ENCODE measurements at regions not wholly inside any gene's neighbourhood (a gene's known extent, or its start where the extent isn't known, plus 50 kb on each side); places are given as distances from the start of the nearest gene placed in this dataset.

- H3K9me3 ChIP-seq (ENCODE audit: control insufficient read depth, low read depth, low read length) = peaks cover 3% of the 10 kb centered on the region
- no peak overlapping the region for H3K4me3 ChIP-seq (ENCODE audit: control insufficient read depth in 2 of 3, extremely low read depth in 1 of 3, insufficient read depth in 2 of 3, low read depth in 1 of 3, low read length in 3 of 3)
- no peaks in the 10 kb centered on the region for H3K9me1 ChIP-seq (ENCODE audit: control insufficient read depth, extremely low read depth, insufficient read depth, low read length)
- no peaks in the 10 kb centered on the region for H3K36me3 ChIP-seq (ENCODE audit: control insufficient read depth in 2 of 2, extremely low read depth in 1 of 2, insufficient read depth in 2 of 2, low read length in 2 of 2)
- no peak overlapping the region for H2AFZ ChIP-seq (ENCODE audit: control insufficient read depth, low read length)
- DNase-seq (ENCODE audit: low read depth, low spot score) = no peak
- no peak overlapping the region for H3K9ac ChIP-seq (ENCODE audit: control insufficient read depth, extremely low read depth, insufficient read depth, low read length)
- H3K27me3 ChIP-seq (ENCODE audit: control insufficient read depth, extremely low read depth, insufficient read depth, low read length) = no peaks in the 10 kb centered on the region
- H3K27ac ChIP-seq (ENCODE audit: control insufficient read depth, insufficient read depth, low read length) = no peak overlapping the region
- dilution Hi-C loops (cut with MboI; ENCODE audit: extremely low pct_ligation_motif_present, low sequenced_read_pairs) = no loop called here
- H4K20me1 ChIP-seq (ENCODE audit: control insufficient read depth, extremely low read depth, insufficient read depth, low read length) = no peaks in the 10 kb centered on the region
- H3K79me2 ChIP-seq (ENCODE audit: control insufficient read depth, insufficient read depth, low read length) = no peaks in the 10 kb centered on the region
- FAIRE-seq = no peak
- no peak overlapping the region for H3K4me2 ChIP-seq (ENCODE audit: control insufficient read depth, extremely low read depth, insufficient read depth, low read depth, low read length)
- TF ChIP-seq EZH2 (IDR thresholded peaks at IDR 0.05; ENCODE audit: low read length) = no peak
- TF ChIP-seq CTCF (optimal IDR thresholded peaks at IDR 0.05 in 1 of 3, IDR thresholded peaks at IDR 0.05 in 1 of 3, conservative IDR thresholded peaks at IDR 0.05 in 1 of 3; ENCODE audit: extremely low read depth in 1 of 3, insufficient read depth in 2 of 3, low read length in 3 of 3) = no peak
- peaks cover 4% of the 10 kb centered on the region for H3K4me1 ChIP-seq (ENCODE audit: control insufficient read depth, extremely low read depth, insufficient read depth, low read length)
These were observed 551.1 kb downstream of the MN1 start for GRCh38 chr22:27250418-27250817.

GRCh38 chr22:27250886-27251285, 550.7 kb downstream of the MN1 start:
- TF ChIP-seq CTCF (optimal IDR thresholded peaks at IDR 0.05 in 1 of 3, IDR thresholded peaks at IDR 0.05 in 1 of 3, conservative IDR thresholded peaks at IDR 0.05 in 1 of 3; ENCODE audit: extremely low read depth in 1 of 3, insufficient read depth in 2 of 3, low read length in 3 of 3) (no peak), EZH2 (IDR thresholded peaks at IDR 0.05; ENCODE audit: low read length) (no peak)
- Histone ChIP-seq H3K4me1 (ENCODE audit: control insufficient read depth, extremely low read depth, insufficient read depth, low read length) (peaks cover 4% of the 10 kb centered on the region), H3K27me3 (ENCODE audit: control insufficient read depth, extremely low read depth, insufficient read depth, low read length) (no peaks in the 10 kb centered on the region), H3K27ac (ENCODE audit: control insufficient read depth, insufficient read depth, low read length) (no peak overlapping the region), H2AFZ (ENCODE audit: control insufficient read depth, low read length) (no peak overlapping the region), H3K9me1 (ENCODE audit: control insufficient read depth, extremely low read depth, insufficient read depth, low read length) (no peaks in the 10 kb centered on the region), H4K20me1 (ENCODE audit: control insufficient read depth, extremely low read depth, insufficient read depth, low read length) (no peaks in the 10 kb centered on the region), H3K4me3 (ENCODE audit: control insufficient read depth in 2 of 3, extremely low read depth in 1 of 3, insufficient read depth in 2 of 3, low read depth in 1 of 3, low read length in 3 of 3) (no peak overlapping the region), H3K79me2 (ENCODE audit: control insufficient read depth, insufficient read depth, low read length) (no peaks in the 10 kb centered on the region), H3K4me2 (ENCODE audit: control insufficient read depth, extremely low read depth, insufficient read depth, low read depth, low read length) (no peak overlapping the region), H3K36me3 (ENCODE audit: control insufficient read depth in 2 of 2, extremely low read depth in 1 of 2, insufficient read depth in 2 of 2, low read length in 2 of 2) (no peaks in the 10 kb centered on the region), H3K9me3 (ENCODE audit: control insufficient read depth, low read depth, low read length) (peaks cover 6% of the 10 kb centered on the region), H3K9ac (ENCODE audit: control insufficient read depth, extremely low read depth, insufficient read depth, low read length) (no peak overlapping the region)
- dilution Hi-C loops (cut with MboI; ENCODE audit: extremely low pct_ligation_motif_present, low sequenced_read_pairs) = no loop called here
- no peak for DNase-seq (ENCODE audit: low read depth, low spot score)
- no peak for FAIRE-seq

All from keratinocyte (primary cell).